ENCODE measurements at regions not wholly inside any gene's neighbourhood (a gene's known extent, or its start where the extent isn't known, plus 50 kb on each side); places are given as distances from the start of the nearest gene placed in this dataset.
A peak's percentile ranks its signal among the peaks of the same experiment; 100 is the strongest.
"Not testable (repeated sequence)": the region's sequence is repeated elsewhere in the genome, so short reads cannot be mapped to it uniquely, and the experiment has no call there.

GRCh38 chr10:28897617-28898464, 220.5 kb downstream of the BAMBI start:
- ATAC-seq = no peak

- no peak for ATAC-seq
Measured at GRCh38 chr10:28902215-28902614, 224.9 kb downstream of the BAMBI start.

DNA sequence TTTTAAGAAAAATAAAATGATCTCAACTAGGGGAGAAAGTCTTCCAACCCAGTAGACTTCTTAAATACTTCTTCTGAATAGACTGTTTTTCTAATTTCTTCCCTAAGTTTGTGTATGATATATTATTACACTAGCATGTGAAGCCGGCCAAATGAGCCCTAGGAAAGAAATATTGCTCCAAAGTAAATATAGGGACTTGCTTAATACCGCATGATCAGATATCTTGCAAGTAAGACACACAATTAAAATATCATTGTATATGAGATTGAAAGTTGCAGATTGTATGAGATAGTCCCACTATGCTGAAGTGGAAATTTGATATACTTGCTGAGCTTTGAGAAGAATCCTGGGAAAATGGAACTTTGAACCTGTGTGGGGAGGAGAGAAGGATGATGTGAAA, 225.7 kb downstream of the BAMBI start:
- no peak for ATAC-seq

DNA sequence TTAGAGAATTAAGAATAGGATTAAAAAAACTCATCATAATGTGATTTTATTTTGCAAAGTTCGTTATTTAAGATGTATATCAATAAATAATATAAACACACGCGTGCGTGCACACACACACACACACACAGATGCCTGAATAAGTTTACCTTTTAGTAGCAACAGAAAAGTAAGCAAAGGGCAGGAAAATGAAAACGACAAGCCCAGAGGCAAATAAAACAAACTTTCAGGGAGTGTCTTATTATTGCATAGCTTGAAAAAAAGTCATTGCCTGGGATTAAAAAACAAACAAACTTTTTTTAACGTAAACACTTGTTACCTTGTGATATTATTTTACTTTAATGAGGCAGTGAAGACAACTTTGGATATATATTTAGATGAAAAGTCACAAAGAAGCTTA, 226.4 kb downstream of the BAMBI start:
- no peak for ATAC-seq

DNA sequence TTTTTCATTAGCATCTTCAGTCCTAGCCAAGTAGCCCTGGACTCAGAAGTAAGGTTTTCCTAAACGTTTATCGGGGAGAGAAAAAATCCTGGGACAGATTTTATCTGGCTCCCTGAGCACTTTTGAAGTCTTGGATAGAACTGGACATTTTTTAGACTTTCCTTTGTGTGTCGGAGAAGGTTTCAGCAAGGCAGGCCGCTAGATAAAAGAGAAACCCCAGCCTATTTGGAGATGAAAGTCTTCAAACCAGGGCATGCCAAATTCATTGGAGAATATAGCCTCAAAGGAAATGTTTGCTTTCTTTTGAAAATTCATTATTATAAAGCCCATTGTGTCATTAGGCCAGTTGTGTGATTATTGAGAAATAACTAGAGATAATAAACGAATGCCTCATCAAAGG, 228.1 kb downstream of the BAMBI start:
- no peak for ATAC-seq

DNA sequence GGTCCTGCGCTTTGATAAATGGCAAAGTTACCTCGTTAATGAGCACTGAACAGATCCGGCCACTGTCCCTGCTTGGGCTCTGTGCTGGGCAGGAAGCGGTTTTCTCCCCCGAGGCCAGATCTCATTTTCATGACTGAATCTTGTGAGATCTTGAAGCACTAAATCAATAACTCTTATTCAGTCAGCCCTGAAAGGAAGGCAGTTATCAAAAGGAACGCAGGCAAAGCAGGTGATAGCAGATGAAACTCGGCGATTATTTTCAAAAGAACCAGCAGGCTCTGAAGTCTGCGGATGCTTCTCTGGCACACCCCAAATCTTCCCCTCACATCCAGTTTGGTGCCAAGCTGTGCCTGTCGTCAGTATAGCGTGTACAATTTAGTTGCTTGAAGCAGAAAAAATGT, 228.7 kb downstream of the BAMBI start:
- ATAC-seq = no peak

DNA sequence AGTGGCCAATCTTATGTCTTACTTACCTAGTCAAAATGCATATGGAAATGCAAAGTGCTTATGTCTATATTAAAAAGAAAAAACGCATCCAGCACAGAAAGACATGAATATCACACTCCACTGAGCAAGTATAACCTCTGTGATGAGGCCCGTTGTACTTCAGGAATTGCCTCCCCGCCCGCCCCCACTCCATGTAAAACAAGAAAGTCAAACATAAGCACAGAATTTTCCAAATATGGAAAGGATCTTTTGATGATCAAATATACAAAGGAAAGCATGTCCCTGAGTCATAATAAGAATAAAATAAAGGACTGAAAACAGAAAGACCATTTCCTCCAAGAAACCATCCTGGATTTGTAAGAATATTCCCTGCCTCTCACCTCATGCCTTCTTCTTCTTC, 229.1 kb downstream of the BAMBI start:
- no peak for ATAC-seq

DNA sequence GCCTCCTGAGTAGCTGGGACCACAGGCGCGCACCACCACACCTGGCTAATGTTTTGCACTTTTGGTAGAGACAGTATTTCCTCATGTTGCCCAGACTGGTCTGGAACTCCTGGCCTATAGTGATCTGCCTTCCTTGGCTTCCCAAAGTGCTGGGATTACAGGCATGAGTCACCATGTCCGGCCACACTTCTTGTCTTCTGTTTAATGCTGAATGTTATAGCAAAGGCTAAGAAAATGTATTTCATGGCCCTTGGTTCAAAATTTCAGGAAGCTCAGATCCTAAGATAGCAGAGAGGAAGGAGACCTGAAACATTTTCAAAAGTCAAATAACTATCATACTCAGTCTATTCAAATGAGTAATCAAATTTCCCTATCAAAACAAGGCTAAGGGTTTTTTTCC, 229.6 kb downstream of the BAMBI start:
- no peak for ATAC-seq

GRCh38 chr10:28909875-28910274, 232.6 kb downstream of the BAMBI start:
- no peak for ATAC-seq

GRCh38 chr10:28910956-28911355, 233.6 kb downstream of the BAMBI start:
- ATAC-seq = no peak

DNA sequence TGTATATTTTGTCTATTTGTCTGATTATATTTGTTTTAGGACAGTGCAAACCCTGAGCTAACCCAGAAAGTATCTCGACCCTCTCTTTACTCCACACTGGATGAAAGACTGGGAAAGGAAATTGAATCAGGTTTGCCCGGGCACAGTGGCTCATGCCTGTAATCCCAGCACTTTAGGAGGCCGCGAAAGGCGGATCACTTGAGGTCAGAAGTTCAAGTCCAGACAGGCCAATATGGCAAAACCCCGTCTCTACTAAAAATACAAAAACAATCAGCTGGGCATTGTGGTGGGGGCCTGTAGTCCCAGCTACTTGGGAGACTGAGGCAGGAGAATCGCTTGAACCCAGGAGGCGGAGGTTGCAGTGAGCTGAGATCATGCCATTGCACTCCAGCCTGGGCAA, 234.2 kb downstream of the BAMBI start:
- ATAC-seq = not testable (repeated sequence)

DNA sequence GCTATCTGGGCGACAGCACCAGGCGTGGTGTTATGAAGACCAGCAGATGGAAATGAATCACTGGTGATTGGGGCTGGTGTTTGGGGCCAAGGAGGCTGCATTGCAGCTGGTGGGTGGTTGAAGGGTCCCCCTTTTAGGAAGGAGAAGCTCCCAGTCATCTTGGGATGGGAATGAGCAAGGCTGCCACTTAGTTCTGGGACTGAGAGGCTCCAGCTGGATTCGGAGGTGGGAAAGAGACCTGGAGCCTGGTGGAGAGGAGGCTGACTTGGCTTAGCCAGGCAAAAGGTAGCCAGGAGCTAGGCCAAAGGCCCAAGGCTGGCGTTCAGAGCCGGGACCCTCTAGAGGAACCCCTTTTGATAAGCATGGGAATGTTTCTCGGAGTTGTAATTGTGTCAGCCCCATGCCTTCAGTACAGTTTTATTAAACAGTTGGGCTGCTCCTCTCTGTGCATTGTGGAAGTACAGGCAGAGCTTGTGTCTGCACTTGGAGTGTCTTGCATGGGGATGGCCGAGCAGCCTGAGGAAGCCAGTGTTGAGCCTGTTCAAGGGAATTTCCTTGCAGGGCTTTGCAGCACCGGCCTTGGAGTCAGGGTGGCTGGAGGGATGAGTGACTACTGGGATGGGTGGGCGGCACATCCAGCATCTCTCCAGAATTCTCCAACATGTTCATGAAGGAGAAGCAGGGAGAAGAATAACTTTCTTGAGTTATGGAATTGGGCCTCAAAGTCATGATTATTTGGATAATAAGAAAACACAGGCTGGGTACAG, 234.9 kb downstream of the BAMBI start:
- ATAC-seq = no peak

GRCh38 chr10:28913436-28914237, 236.3 kb downstream of the BAMBI start:
- ATAC-seq = peak; percentile 46

GRCh38 chr10:28914701-28915100, 237.4 kb downstream of the BAMBI start:
- ATAC-seq = peak; percentile 27

DNA sequence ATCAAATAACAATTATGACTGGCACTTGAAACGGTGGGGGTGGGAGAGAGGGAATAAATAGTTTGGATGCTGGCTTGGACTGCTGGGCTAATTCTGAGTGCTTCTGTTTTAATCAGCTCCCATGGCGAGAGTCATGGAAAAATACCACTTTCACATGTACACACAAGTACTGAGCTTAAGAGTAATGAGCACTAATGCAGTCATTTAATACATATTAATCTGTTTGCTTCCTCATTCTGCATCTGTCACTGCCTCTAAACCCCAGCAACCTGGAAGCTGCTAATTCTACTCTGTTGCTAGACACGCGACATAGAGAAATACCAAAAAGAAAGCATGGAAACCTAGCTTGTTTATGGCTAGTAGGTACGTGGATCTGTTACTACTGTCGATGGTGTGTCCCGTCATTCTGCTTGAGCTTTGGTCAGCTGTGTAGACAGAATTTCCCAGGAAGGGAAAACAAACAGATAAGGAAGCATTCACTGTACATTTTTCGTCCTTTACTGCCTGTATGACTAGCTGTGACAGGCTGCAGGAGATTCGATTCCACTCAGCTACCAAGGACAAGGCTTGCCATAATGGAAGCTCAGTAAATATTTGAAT, 238.8 kb downstream of the BAMBI start:
- peak; percentile 78 for ATAC-seq

GRCh38 chr10:28920091-28920490, 242.8 kb downstream of the BAMBI start:
- ATAC-seq = no peak

DNA sequence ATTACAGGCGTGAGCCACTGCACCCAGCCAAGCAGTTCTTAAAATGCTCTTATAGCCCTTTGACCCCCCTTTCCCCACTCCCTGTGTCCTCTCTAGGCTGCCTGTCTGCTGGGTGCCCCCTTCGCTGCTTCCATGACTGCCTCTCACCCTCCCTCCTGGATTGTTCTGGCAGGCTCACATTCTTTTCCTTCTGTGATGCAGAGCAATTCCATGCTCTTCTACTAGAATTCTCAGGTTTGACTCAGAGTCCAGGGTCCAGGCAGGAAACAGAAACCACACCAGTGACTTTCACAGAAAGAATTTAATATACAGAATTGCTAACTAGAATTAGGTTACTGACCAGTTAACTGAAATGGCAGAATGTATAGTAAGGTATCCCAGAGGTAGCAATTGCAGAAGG, 244.8 kb downstream of the BAMBI start:
- ATAC-seq = no peak

DNA sequence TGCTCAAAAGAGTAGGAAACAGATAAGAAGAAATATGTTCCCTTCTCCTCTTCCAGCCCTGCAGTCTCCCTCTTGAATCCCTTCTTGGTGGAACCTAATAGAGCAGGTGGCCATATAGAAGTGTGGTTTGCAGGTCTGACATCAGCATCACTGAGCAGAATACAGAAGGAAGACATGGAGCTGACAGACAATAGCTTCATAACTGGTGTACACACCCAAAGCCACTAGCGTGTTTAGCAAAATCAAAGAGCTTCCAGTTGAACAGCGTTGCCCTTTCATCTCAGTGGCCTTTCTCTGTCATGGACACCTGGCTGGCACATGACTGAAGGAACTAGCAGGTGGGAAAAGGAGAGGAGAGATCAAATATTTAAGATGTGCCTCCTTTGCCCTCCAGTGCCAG, 245.5 kb downstream of the BAMBI start:
- ATAC-seq = no peak

- no peak for ATAC-seq
Measured at GRCh38 chr10:28924717-28925116, 247.4 kb downstream of the BAMBI start.

DNA sequence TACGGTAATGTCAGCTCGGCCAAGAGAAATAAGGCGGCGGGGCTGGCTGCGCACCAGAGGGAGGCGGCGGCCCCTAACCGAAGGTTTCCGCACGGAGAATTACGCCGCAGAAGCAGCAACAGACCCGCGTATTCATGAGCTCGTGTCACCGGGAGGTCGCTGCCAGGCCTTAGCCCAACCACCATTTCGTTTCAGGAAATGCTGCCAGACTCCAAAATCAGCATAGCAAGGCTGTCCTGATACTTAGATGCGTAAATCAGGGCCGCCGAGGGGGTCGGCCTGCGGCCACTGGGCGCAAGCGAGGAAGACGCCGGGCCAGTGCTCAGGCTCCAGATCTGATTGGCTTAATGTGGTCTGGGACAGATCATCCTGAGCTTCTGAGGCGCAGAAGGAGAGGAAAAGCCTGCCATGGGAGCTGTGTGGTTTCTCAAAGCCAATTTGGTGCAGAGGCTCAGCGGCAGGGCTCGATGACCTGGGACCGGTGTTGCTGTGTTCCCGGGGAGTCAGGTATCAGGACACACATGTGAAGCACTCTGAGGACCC, 247.9 kb downstream of the BAMBI start:
- ATAC-seq = no peak

GRCh38 chr10:28926932-28927331, 249.6 kb downstream of the BAMBI start:
- no peak for ATAC-seq

- no peak for ATAC-seq
Measured at GRCh38 chr10:28928484-28928883, 251.2 kb downstream of the BAMBI start.

GRCh38 chr10:28929942-28930341, 252.6 kb downstream of the BAMBI start:
- ATAC-seq = no peak

Data from esophagus mucosa (tissue), 1 donor.